ENCODE measurements at regions not wholly inside any gene's neighbourhood (a gene's known extent, or its start where the extent isn't known, plus 50 kb on each side); places are given as distances from the start of the nearest gene placed in this dataset.

- no peak for TF ChIP-seq CTCF (conservative IDR thresholded peaks at IDR 0.05 in 1 of 2, IDR thresholded peaks at IDR 0.05 in 1 of 2; ENCODE audit: low read depth in 1 of 2, low read length in 2 of 2)
- no peak for TF ChIP-seq EZH2 (IDR thresholded peaks at IDR 0.05; ENCODE audit: low read length, missing control alignments)
Measured at GRCh38 chr14:56008150-56008549, 110.1 kb upstream of the PELI2 start.
